ENCODE measurements at regions not wholly inside any gene's neighbourhood (a gene's known extent, or its start where the extent isn't known, plus 50 kb on each side); places are given as distances from the start of the nearest gene placed in this dataset.

GRCh38 chr4:173793937-173794510 is 264.0 kb upstream of the HAND2 start:
- FAIRE-seq, result no peak
- no peak for DNase-seq (ENCODE audit: low spot score in 2 of 2)

DNA sequence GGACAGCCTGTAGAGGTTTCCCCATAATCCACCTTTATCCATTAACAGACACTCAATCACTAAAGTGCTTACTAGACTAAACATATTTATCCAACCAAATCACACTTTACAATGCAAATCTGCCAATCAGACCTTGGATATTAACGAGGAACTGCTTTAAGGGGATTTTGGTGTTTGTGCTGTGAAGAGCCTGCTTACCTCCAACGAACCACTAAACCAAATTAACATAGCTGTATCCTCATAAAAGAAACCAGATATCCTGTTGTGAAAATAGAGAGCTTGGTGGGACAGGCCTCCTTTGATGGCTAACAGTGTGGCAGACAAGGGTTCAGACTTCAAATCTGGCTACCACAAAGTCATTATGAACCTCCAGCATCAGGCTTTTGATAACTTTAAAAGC is 252.6 kb upstream of the HAND2 start:
- DNase-seq (ENCODE audit: low spot score in 2 of 2) (no peak), FAIRE-seq (no peak)

- DNase-seq (ENCODE audit: low spot score in 2 of 2), result no peak
- FAIRE-seq, result no peak
Observed at GRCh38 chr4:173777921-173778320, 247.9 kb upstream of the HAND2 start.

DNA sequence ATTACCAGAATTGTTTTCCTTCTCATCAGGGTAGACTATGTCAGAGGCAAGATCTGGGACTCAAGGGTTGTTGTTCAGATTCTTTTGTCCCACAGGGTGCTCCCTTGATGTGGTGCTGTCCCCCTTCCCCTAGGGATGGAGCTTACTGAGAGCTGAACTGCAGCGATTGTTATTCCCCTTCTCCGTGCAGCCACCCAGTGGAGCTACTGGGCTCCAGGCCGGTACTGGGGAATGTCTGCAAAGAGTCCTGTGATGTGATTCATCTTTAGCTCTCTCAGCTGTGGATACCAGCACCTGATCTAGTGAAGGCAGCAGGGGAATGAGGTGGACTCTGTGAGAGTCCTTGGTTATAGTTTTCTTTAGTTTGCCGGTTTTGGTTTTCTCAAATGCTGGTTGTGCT is 247.4 kb upstream of the HAND2 start:
- no peak for FAIRE-seq

DNA sequence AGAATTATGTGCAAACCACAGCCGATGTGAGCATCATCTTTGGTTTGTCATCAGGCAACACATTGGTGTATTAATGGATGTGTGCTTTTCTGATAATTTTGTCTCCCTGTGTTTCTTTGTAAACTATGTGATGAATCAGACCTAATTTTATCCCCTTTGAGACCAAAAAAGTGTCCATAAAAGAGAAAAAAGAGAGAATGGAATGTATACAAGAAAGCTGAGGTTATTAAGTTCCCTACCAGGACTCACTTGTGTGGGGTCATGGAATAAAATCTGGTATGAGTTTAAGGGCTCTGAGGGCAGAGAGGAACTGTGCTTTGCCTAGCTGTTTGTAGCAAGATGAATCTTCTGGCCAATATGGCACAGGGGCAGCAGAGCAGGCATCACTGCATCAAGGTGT is 239.5 kb upstream of the HAND2 start:
- FAIRE-seq, result no peak
- DNase-seq (ENCODE audit: low spot score in 2 of 2), result no peak

More for the DNA sequence above, 247.4 kb upstream of the HAND2 start:
- no peak for DNase-seq (ENCODE audit: low spot score in 2 of 2)

DNA sequence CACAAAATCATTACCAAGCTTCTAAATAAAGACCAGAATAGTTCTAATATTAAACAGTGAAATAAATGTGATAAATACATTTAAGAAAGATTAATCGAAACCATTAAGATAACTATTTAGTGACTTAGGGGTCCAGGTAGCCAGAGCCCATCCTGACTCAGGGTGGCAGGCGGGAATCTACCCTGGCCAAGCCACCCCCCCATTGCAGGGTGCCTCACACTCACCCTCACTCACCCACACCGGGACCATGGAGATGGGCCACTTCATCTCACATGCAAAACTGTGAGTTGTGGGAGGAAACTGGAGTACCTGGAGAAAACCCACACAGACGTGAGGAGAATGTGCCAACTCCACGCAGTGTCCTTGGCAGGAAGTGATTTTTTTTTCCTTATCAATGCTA is 237.6 kb upstream of the HAND2 start:
- FAIRE-seq, result no peak

GRCh38 chr4:173766171-173766600 is 236.2 kb upstream of the HAND2 start:
- no peak for FAIRE-seq
- no peak for DNase-seq (ENCODE audit: low spot score in 2 of 2)

More for the DNA sequence above, 237.6 kb upstream of the HAND2 start:
- DNase-seq (ENCODE audit: low spot score in 2 of 2), result no peak

- no peak for DNase-seq (ENCODE audit: low spot score in 2 of 2)
- FAIRE-seq, result no peak
Observed at GRCh38 chr4:173765751-173766150, 235.7 kb upstream of the HAND2 start.

- FAIRE-seq (no peak), DNase-seq (ENCODE audit: low spot score in 2 of 2) (no peak)
Observed at GRCh38 chr4:173763389-173763788, 233.4 kb upstream of the HAND2 start.

DNA sequence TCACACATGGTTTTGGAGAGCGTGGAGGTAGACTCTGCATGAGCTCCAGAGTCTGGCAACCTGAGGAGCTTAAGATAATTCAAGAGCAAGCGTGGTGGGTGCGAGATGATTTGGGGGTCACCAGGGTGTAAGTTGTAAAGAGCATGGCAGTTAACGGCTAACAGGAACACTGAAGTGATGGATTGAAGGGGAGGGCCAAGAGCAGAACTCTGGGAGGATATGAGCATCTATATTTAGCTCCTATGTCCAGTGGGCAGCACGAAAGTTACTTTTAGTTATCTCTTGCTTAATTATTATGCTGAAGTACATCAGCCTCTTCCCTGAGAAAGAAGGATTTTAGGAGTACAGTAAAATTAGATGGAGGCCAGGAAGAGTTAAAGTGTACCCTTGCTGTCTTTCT is 231.9 kb upstream of the HAND2 start:
- DNase-seq (ENCODE audit: low spot score in 2 of 2) (no peak), FAIRE-seq (no peak)

GRCh38 chr4:173761236-173761635 is 231.2 kb upstream of the HAND2 start:
- FAIRE-seq, result no peak

GRCh38 chr4:173758132-173758531 is 228.1 kb upstream of the HAND2 start:
- no peak for FAIRE-seq

More at GRCh38 chr4:173761236-173761635, 231.2 kb upstream of the HAND2 start:
- DNase-seq (ENCODE audit: low spot score in 2 of 2), result no peak

GRCh38 chr4:173753408-173753807 is 223.4 kb upstream of the HAND2 start:
- peak; percentile 10 for FAIRE-seq
- no peak for DNase-seq (ENCODE audit: low spot score in 2 of 2)

More at GRCh38 chr4:173758132-173758531, 228.1 kb upstream of the HAND2 start:
- DNase-seq (ENCODE audit: low spot score in 2 of 2), result no peak

DNA sequence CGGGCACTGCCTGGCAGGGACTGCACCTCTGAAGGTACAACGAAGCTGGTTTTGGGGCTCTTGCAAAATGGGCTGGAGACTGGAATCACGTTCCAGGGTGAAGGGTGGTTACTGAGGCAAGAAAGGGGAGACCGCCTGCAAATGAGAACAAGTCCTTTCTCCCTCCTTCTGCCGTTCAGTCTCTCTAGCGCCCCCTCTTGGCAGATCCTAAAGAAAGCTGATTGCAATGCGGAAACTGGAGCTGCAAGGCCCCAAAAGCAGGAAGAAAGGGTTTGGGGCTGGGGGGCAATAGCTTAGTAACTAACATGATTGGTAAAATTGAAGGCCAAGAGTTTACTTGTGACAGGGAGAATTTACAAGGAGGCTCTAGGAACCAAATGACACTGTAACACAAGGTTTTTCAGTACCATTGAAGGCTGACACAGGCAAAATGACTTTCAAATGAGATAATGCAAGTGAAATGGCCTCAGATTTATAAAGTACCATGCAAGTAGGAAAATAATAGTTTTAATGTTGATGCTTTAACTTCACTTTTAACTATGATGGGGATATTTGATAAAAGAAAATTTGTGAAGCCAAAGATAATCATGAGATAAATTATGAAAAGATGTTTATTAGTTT is 222.7 kb upstream of the HAND2 start:
- DNase-seq (ENCODE audit: low spot score in 2 of 2), result no peak
- no peak for FAIRE-seq

DNA sequence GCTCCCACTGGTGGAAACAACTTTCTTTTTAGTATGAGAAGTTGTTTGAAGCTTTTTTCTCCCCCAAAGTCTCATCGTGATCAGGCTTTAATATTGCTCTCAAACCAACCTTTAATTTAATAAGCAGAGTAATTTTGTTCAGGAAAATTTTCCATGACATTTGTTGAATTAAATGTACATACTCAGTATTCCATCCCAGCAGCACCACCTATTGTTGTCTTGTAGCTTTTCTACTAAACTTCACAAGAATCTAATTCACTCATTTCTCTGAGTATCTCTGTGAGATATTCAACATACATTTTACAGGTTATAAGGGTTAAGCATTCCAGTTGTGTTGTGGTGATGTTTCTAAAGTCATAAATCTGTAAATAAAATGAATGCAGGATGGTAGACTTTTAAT is 218.3 kb upstream of the HAND2 start:
- FAIRE-seq (no peak), DNase-seq (ENCODE audit: low spot score in 2 of 2) (no peak)

DNA sequence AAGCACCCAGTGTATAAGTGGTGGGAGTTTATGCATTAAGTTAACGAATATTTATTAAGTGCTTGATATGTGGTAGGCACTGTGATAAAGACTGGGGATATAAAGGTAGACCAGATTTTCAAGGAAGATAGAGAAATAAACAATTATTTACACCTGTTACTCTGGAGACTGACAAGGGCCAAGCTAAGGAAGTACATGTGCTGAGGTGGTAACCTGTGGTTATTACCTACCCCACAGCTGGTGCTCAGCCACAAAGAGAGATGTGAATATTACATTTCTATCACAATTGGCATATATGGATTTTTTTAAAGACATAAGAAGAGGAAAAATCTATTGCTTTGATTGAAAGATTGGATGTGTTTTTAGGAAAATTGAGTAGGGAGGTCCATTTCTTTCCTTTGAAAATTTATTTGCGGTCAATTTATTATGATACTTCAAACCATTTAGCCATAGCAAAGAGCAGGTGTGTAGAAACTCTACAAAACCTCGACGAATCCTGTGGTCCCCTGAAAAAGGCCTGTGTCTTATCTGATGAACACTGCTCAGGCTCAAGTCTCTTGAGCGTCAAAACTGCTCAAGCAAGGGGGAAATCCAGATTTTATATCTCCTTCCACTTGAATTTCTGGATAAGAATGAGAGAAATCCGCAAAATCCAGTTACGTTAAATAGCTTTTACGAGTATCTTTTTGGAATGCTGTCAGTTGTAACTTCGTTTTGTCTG is 217.7 kb upstream of the HAND2 start:
- FAIRE-seq (no peak), DNase-seq (ENCODE audit: low spot score in 2 of 2) (no peak)

DNA sequence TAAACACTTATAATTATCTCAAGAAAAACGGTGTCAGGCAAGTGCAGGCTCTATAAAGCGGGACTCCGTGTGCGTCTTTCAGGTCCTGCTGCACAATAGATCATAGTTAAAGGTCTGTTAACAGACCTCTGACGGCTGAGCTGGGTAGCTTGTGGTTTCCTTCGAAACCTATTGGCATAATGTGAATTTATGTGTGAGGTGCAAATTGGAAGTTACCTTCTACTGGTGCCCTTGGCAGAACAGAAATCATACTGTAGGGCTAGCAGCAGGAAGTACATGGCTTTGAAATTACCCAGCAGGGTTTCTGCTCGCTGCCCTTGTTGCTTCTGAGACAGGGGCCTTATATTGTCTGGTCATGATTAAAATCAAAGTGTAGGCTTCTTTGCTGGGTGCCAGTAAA is 216.4 kb upstream of the HAND2 start:
- no peak for FAIRE-seq
- DNase-seq (ENCODE audit: low spot score in 2 of 2), result no peak

- DNase-seq (ENCODE audit: low spot score in 2 of 2) (no peak), FAIRE-seq (no peak)
Observed at GRCh38 chr4:173745765-173746164, 215.7 kb upstream of the HAND2 start.

DNA sequence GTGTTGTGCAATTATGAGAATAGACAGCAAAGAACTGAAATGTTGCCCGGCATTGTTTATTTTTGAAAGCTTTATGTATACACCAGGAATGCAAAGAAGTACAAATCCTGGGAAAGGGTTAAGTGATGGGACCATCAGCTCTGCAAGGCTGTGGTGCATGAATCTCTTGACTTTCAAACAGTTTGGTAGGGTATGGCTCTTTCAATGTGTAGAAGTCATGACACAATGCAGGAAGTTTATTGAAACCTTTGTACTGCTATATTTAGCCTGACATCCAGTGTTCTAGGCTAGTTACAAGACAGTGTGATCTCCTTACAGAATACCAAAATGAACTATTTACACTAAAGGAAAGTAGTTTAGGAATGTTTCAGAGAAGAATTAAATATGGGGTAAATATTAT is 206.8 kb upstream of the HAND2 start:
- no peak for DNase-seq (ENCODE audit: low spot score in 2 of 2)
- no peak for FAIRE-seq

DNA sequence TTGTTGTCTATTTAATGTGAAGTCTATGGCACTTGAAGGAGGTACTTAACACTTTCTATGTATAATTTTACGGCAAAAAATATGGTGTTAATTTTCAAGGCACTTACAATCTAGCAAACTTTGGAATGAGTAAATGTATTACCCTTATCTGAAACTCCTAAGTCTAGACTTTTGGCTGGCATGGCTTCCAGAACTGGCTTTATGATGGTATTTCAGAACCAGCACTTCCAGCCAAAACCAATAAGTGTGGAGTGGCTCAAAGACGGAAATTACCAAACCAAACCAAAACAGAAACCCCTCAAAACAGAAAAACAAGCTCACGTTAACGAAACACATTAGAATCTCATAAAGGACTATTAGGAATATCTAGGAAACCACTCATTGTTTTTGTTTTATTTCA is 205.6 kb upstream of the HAND2 start:
- no peak for DNase-seq (ENCODE audit: low spot score in 2 of 2)
- FAIRE-seq, result no peak

DNA sequence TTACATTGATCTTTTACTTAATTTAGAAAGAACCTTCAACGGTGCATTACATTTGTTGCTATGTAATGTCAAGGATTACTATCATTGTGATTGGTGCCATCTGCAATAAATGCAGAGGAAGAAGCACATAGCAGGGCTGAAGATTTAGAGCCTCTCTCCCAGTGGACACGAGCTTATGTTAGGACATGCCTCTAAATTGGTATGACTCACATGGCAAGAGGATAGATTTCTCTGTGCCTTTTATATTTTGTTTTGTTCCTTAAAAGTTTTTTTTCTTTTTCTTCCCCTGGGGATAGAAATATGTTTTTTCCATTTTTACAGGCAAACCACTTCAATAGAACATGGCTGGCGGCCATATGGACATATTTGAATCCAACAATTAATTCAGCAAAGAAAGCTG is 205.0 kb upstream of the HAND2 start:
- DNase-seq (ENCODE audit: low spot score in 2 of 2) (no peak), FAIRE-seq (no peak)

- DNase-seq (ENCODE audit: low spot score in 2 of 2) (no peak), FAIRE-seq (peak; percentile 15)
Observed at GRCh38 chr4:173731257-173731656, 201.2 kb upstream of the HAND2 start.

Measured in frontal cortex (tissue), 3 donors.